ENCODE measurements at regions not wholly inside any gene's neighbourhood (a gene's known extent, or its start where the extent isn't known, plus 50 kb on each side); places are given as distances from the start of the nearest gene placed in this dataset.

GRCh38 chrX:36436361-36436760, 516.8 kb downstream of the CFAP47 start:
- no peaks in the 10 kb centered on the region for H3K27me3 ChIP-seq
- DNase-seq = no peak
- 93 to 100% methylated on average over 1 to 3 of the region's 3 CpGs for WGBS, 2 donors
- no peak overlapping the region for H3K27ac ChIP-seq
- TF ChIP-seq POLR2A (IDR thresholded peaks at IDR 0.05) (no peak), CTCF (IDR thresholded peaks at IDR 0.05) (no peak)
- no peaks in the 10 kb centered on the region for H3K4me1 ChIP-seq
- no peaks in the 10 kb centered on the region for H3K36me3 ChIP-seq
- no peak overlapping the region for H3K4me3 ChIP-seq (replicated peaks in 1 of 3)
- intact Hi-C loops (cut with DNase I) = no loop called here
- no peaks in the 10 kb centered on the region for H3K9me3 ChIP-seq

- intact Hi-C loops (cut with DNase I) = no loop called here
- 82 to 84% methylated on average over 3 of the region's 3 CpGs for WGBS, 2 donors
- no peaks in the 10 kb centered on the region for H3K4me1 ChIP-seq
These were observed 523.5 kb downstream of the CFAP47 start for GRCh38 chrX:36443007-36443406.

GRCh38 chrX:36445566-36445965, 526.0 kb downstream of the CFAP47 start:
- no peaks in the 10 kb centered on the region for H3K4me1 ChIP-seq
- no peaks in the 10 kb centered on the region for H3K36me3 ChIP-seq
- TF ChIP-seq POLR2A (IDR thresholded peaks at IDR 0.05) (no peak), CTCF (IDR thresholded peaks at IDR 0.05) (no peak)
- DNase-seq = peak in 1 of 2 donors; percentile 2
- H3K27me3 ChIP-seq = no peaks in the 10 kb centered on the region
- no peak overlapping the region for H3K4me3 ChIP-seq (replicated peaks in 1 of 3)
- H3K9me3 ChIP-seq = no peaks in the 10 kb centered on the region
- intact Hi-C loops (cut with DNase I) = no loop called here
- no peak overlapping the region for H3K27ac ChIP-seq
- 53 to 70% methylated on average over 1 of the region's 1 CpG for WGBS, 2 donors

More at GRCh38 chrX:36443007-36443406, 523.5 kb downstream of the CFAP47 start:
- Histone ChIP-seq H3K4me3 (replicated peaks in 1 of 3) (no peak overlapping the region), H3K27ac (no peak overlapping the region), H3K27me3 (no peaks in the 10 kb centered on the region), H3K36me3 (no peaks in the 10 kb centered on the region), H3K9me3 (no peaks in the 10 kb centered on the region)
- TF ChIP-seq CTCF (IDR thresholded peaks at IDR 0.05) (no peak), POLR2A (IDR thresholded peaks at IDR 0.05) (no peak)
- no peak for DNase-seq

- no peak for DNase-seq
- Histone ChIP-seq H3K36me3 (no peaks in the 10 kb centered on the region), H3K4me3 (replicated peaks in 1 of 3) (no peak overlapping the region), H3K4me1 (no peaks in the 10 kb centered on the region), H3K27me3 (no peaks in the 10 kb centered on the region), H3K27ac (no peak overlapping the region), H3K9me3 (no peaks in the 10 kb centered on the region)
- TF ChIP-seq CTCF (IDR thresholded peaks at IDR 0.05) (no peak), POLR2A (IDR thresholded peaks at IDR 0.05) (no peak)
- intact Hi-C loops (cut with DNase I) = no loop called here
These were observed 542.6 kb downstream of the CFAP47 start for GRCh38 chrX:36462142-36462541.

- Histone ChIP-seq H3K4me1 (no peaks in the 10 kb centered on the region), H3K27ac (no peak overlapping the region), H3K4me3 (replicated peaks in 1 of 3) (no peak overlapping the region), H3K27me3 (no peaks in the 10 kb centered on the region), H3K9me3 (no peaks in the 10 kb centered on the region), H3K36me3 (no peaks in the 10 kb centered on the region)
- TF ChIP-seq POLR2A (IDR thresholded peaks at IDR 0.05) = no peak
- no peak for TF ChIP-seq CTCF (IDR thresholded peaks at IDR 0.05)
- WGBS, 2 donors = 78 to 90% methylated on average over 1 of the region's 1 CpG
- no peak for DNase-seq
- intact Hi-C loops (cut with DNase I) = no loop called here
These were observed 527.6 kb upstream of the FAM47C start for GRCh38 chrX:36480441-36480990.

All from thyroid gland (tissue), 4 donors.